IPS-NIHi7 (cell line): ENCODE measurements at regions not wholly inside any gene's neighbourhood (a gene's known extent, or its start where the extent isn't known, plus 50 kb on each side); places are given as distances from the start of the nearest gene placed in this dataset.

Experiments
- DNase-seq: peaks from one replicate; pipeline ENCODE4 v3.0.0; 2012; ENCODE audit warnings: mixed read lengths; ENCODE audit errors: extremely low spot score

- DNase-seq = no peak
These were observed 186.0 kb downstream of the KIF20B start for GRCh38 chr10:89887406-89887805.

GRCh38 chr10:89887830-89888229 is 186.4 kb downstream of the KIF20B start:
- no peak for DNase-seq

DNA sequence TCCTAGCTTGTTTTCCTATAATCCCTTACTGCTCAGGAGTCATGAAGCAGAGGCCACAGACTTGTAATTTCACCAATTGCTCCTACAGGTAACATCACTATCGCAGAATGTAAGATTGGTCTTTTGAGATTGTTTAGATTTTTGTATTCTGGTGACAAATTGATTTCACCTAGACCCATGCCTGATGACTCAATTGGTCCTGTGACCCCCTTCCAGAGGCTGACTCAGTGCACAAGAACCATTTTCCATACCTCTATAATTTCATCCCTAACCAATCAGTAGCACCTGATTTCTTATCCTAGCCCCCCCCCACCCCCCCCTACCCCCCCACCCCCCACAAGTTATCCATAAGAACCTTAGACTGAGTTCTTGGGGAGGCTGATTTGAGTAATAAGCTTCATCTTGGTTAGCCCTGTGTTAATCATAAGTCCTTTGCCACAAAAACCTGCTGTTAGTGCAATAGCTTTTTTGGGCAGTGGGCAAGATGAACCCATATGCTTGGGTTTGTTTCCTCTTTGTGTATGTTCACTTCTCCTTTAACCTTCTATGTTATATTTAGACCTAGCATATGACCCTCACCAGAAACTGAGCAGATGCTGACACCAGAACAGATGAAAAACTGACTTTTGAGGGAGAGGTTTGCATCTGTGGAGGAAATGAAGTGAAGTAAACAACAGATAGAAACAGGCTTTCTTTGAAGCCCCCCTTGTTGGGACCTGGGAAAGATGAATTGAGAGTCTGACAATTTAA is 187.1 kb downstream of the KIF20B start:
- DNase-seq = no peak

GRCh38 chr10:89889606-89890005 is 188.2 kb downstream of the KIF20B start:
- no peak for DNase-seq

DNA sequence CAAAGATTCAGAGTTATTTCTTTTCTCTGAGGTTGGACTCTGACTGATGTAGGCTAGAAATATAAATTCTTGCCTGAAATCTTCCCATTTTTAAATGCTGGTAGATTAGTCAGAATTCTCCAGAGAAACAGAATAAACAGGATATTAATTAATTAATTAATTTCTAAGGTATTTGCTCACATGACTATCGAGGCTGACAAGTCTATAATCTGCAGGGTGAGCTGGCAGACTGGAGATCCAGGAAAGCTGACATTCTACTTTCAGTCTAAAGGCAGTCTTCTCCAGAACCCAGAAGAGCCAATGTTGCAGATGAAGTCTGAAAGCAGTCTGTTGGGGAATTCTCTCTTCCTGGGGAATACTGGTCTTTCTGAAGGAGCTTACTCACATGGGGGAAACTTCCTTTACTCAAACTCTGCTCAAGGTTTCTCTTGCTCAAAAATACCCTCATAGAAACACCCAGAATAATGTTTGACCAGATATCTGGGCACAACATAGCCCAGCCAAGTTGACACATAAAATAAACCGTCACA is 189.7 kb downstream of the KIF20B start:
- DNase-seq = no peak

DNA sequence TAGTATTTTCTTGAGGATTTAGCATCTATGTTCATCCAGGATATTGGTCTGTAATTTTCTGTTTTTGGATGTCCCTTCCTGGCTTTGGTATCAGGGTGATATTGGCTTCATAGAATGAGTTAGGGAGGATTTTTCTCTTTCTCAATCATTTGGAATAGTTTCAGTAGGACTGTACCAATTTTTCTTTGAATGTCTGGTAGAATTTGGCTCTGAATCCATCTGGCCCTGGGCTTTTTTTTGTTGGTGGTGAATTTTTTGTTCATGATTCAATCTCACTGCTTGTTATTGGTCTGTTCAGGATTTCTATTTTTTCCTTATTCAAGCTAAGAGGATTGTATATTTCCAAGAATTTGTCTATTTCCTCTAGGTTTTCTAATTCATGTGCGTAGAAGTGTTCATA is 192.7 kb downstream of the KIF20B start:
- DNase-seq = no peak

- DNase-seq = no peak
These were observed 199.2 kb downstream of the KIF20B start for GRCh38 chr10:89900554-89900953.

- DNase-seq = no peak
These were observed 200.5 kb downstream of the KIF20B start for GRCh38 chr10:89901895-89902294.

DNA sequence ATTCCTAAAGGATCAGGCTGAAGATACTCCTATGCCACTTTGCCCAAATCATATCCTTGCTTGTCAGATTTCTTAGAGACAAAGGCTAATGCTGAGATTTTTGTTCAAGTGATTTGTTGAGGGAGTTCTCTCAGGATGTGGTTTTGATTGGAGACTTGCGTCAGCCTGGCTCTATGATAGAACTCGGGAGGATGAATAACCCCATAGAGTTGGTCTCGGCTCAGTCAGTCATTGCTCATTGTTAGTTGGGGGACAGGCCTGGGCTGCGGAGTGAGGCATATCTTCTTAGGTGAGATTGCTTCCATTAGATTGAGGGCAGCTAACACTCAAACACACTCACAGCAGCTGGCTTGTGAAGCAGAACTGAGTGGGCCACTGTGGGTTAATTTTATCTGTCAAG is 203.4 kb downstream of the KIF20B start:
- DNase-seq = no peak

- no peak for DNase-seq
These were observed 208.4 kb downstream of the KIF20B start for GRCh38 chr10:89909752-89910151.

GRCh38 chr10:89915021-89915420 is 213.6 kb downstream of the KIF20B start:
- DNase-seq = no peak

DNA sequence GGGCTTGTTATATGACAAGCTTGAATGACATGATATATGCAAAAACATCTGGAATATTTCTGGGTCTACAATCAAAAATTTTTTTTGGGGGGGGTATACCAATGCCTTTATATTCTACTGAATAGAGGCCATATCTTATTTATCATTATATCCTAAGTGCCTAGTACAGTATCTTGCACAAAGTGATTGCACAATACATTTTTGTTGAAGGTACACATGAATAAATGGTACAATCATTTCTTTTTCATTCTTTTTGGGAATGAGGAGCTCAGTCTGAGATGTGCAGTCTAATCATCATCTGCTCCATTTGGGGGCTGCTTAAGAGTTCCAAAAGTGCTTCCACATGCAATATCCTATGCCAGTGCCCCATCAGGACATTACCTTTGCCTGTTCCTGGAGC is 214.6 kb downstream of the KIF20B start:
- DNase-seq = no peak

DNA sequence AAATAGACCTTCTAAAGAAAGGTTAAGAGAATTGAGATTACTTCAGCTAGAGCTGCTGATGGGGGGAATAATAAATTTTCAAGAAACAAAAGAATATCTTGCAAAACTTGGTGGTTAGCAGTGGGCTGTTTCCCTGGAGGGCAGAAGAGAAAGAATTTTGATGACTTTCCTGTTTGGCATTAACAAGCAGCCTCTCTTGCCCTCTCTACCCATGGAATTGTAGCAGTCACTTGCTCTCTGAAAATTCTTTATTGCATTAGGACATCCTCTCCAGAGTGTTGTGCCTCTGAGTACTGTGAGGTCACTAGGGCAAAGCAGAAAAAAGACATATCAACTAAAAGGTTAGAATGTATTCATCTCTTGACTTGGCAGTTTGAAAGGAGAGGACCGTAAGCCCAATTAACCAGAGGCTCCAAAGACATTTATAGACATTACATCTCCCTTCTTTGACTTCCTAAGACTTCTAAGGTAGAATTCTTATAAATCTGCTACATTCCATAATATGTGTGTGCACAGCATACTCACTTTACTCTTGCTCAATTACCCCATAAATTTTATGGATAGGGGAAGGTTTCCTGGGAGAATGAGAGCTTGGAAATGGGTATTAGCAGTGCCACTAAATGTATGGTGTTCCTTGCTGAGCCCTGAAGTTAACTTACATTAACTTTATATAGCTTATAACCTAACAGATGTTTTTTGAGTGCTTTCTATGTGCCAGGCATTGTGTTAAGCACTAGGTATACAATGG is 215.3 kb downstream of the KIF20B start:
- no peak for DNase-seq

DNA sequence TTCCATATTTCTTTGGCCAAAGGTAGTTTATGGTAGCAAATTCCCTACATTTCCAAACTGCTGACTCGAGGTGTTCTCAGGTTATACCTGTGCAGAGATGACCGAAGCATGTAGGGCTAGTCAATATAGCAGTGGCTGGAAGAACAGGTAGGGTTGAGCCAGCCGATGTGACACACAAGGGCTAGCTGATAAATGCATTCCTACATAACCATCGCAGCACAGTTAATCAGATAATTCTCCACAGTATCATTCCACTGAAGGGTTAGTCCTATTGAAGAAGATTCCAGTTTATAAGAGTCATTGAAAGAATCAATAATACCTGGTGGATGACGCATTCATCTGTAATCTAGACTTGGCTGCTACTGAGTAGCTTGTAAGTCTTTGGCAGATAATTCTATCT is 220.0 kb downstream of the KIF20B start:
- DNase-seq = no peak

DNA sequence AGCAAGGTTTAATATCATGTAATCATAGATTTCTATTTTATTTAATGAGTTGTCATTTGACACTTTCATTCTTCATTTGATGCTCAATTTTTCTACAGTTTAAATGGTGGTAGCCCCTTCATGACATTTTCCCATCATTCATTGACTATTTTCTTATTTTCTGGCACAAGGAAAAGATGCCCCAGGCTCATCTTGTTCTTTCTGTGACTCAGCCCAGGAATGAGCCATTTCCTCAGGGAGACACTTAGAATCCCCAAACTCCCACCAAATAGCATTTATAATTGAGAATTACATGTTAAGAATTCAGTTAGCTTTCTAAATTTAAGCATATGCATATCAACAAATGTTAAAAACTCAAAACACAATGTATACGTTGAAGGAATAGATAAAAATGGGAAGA is 222.3 kb downstream of the KIF20B start:
- no peak for DNase-seq

DNA sequence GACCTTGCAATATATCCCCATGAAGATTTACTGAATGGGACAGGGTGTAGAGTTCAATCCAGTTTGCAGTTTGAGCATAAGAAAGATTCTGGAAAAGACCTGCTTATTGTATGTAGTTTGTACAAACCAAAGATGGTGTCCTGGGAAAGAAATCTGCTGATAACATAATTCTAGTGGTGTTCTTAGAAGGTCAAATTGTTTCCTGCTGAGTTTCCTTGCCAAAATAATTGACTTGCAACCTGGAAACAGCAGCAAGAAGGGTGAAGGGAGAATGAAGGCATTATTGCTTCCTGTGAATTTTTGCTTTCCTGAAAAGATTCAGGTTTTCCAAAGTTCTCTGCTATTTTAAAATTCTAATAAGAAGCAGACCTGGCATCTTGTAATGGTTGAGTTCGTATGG is 222.9 kb downstream of the KIF20B start:
- no peak for DNase-seq

DNA sequence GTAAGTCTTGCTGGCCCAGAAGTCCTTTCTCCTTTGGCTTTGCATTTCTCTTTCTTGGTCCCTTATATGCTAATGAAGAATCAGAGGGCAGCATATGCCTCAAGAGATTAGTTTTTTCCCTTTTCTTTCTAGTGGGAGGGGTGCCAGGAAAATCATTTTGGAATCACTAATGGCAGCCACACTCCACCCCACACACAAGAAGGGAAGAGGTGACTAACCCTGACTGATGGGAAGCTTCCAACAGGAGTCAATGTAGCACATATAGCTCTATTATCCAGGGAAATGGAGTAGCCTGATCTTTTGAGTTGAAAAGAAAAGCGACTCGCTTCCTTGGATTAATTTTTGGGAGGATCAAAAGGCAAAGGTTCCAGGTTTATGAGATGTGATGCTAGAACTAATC is 225.3 kb downstream of the KIF20B start:
- DNase-seq = no peak

DNA sequence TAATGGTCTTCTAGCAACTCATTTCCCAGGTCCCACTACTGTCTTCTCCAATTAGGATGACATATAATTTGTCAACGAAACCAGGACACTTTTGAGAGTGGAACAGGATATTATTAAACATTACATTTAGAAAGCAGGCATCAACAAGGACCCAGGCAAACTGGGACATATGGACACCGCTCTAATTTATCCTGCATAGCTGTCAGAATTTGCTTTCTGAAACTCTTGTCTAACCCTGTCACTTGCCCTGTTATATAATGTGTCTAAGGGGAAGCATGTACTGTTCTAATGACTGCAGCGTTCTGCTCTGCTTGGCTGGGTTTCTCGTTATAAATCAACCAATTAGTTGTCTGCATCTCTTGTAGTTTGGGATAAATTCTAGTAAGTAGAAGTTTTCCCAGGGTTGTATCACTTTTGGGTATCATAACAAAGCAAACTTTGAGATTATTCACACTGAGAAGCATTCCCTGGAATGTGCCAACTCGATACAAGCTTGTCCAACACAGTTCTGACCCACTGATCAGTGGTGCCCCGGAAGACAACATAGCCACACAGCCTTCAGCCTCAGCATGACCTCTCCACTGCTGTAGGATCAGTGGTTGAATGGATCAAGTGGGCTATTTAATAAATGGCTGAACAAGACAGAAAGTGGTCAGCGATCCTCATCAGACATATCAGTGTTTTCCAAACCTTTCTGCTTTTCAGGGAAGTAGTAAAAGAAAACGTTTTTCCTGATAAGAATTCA is 228.1 kb downstream of the KIF20B start:
- no peak for DNase-seq

- DNase-seq = no peak
These were observed 236.1 kb downstream of the KIF20B start for GRCh38 chr10:89937494-89937893.

DNA sequence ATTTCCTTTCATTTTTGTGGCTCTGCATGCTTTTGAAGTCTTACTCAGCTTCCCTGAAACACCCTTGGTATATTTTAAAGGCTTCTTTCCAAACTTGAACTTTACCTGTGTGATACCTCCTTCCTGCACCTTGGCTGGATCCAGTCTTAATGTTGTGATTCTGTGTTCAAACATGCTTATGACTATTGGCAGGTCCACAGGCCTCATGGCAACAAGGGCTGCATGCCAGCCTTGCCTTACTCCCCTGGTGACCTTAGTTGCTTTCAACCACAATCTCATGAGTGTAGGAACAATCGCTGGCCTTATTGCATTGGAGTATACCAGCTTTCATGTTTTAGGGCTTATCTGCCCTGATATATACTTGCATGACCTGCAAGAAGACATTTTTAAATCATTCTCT is 238.7 kb downstream of the KIF20B start:
- no peak for DNase-seq

GRCh38 chr10:89942217-89942616 is 240.8 kb downstream of the KIF20B start:
- no peak for DNase-seq

GRCh38 chr10:89944138-89944537 is 242.7 kb downstream of the KIF20B start:
- no peak for DNase-seq
